Kidney capillary endothelial cell (primary cell): ENCODE measurements at regions not wholly inside any gene's neighbourhood (a gene's known extent, or its start where the extent isn't known, plus 50 kb on each side); places are given as distances from the start of the nearest gene placed in this dataset.

ENCODE experiments used
- DNase-seq: peaks from one replicate; pipeline ENCODE4 v3.0.0-alpha.2; 2018; ENCODE audit warnings: low spot score

DNA sequence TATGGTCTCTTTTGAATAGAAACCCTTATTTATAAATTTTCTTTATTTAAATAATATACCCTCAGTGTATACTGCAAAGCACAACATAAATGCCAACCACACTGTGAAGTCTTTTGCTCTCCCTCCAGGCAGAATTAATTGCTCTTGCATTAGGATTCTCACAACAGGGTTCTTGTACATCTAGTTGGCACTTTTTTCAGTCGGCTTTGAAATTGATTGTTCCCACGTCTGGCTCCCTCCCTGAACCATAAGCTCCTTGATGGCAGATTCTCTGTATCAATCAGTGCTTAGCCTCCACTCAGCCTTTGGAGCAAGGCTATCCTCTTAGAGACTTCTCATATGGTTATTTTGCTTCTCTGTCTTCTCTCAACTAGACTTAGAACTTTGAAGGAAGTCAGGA, 288.0 kb upstream of the POU3F2 start:
- no peak for DNase-seq

DNA sequence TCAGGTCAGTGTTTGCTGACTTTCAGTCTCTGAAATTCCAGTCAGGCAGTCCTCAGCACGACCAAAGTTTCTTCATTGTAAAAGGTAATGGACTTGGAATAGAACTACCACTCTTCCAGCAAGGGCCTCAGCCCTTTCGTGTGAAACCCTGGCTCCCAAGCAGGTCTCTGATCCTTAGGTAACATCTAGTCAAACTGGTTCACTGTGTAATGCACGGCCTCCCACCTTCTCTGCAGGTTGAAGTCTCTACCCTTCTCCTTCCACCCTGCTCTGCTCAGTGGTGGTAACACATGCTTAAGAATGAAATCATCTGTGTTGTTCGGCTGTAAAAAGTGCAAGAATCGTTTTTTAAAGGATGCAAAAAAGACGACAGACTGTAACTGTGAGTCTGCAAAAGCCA, 287.2 kb upstream of the POU3F2 start:
- DNase-seq, result no peak

- DNase-seq, result no peak
These were observed 286.7 kb upstream of the POU3F2 start for GRCh38 chr6:98547634-98548033.

- DNase-seq, result no peak
These were observed 286.1 kb upstream of the POU3F2 start for GRCh38 chr6:98548301-98548700.

- no peak for DNase-seq
These were observed 274.0 kb upstream of the POU3F2 start for GRCh38 chr6:98560418-98560817.

- DNase-seq, result no peak
These were observed 273.5 kb upstream of the POU3F2 start for GRCh38 chr6:98560841-98561240.

- no peak for DNase-seq
These were observed 268.2 kb upstream of the POU3F2 start for GRCh38 chr6:98566126-98566525.

DNA sequence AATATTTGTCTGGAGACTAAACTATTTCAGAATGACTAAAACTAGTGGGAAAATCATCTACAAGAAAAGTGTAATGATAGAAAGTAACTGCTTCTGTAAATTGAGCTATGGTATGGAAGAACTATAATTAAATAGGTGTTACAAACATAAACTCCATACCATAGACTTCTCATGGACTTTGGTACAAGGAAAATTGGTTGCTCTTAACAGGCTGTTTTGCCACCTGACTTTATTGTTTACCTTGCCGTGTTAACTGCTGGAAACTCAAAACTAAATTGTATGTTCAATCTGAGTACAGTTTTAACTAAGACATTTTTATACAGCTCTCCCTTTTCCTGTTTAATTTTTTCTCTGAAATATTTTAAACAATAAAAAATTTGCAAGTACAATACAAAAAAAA, 261.8 kb upstream of the POU3F2 start:
- no peak for DNase-seq

DNA sequence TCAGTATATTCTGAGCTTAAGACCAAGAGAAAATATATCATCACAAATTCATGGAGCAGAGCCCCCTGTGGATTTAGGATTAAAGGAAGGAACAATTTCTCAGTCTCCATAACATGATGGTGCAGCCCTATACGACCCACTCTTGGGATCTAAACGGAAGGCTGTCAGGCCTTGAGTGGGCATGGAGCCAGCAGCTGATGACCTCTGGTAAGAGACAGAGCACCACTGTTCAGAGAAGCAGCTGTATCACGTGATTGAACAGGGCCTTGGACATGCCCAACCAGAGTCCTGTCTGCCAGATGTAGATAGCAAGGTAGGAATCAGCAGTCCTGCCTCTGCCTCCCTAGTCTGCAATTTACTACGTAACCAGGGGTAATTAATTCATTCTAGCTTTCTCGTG, 259.4 kb upstream of the POU3F2 start:
- no peak for DNase-seq

DNA sequence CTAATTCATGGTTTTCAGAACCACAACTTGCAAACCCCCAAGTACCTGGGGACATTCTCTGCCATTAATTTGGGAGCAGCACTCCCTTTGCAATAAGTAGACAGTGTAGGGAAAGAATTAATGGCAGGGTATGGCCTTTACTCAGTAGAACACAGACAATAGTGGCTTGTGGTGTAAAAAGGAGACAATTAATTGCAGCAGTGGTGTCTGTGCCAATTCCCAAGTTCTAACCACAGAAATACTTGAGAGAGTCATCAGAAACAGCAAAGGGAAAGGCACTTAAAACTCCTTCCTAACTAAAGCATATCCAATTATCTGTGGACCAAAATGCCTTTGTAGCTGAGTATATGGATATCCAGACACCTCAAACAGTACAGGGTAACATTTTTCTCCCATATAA, 257.6 kb upstream of the POU3F2 start:
- no peak for DNase-seq

DNA sequence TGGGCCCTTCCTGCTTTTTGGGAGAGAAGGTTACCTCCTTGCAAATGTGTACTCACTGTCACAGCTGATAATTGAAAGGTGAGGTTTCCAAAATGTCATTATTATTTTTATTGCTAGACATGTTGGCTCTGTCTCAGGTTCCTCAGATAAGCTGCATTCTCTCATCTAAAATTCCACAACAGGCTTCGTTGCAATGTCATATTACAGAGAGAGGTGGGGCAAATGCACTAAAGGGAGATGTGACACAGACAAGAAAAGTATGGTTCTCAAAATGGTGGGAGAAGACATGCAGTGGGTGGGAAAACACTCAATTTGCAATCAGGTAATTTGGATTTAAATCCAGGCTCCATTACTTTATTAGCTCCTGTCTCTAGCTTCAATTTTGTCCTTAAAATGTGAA, 256.4 kb upstream of the POU3F2 start:
- DNase-seq, result no peak

GRCh38 chr6:98579079-98579478, 255.3 kb upstream of the POU3F2 start:
- no peak for DNase-seq

DNA sequence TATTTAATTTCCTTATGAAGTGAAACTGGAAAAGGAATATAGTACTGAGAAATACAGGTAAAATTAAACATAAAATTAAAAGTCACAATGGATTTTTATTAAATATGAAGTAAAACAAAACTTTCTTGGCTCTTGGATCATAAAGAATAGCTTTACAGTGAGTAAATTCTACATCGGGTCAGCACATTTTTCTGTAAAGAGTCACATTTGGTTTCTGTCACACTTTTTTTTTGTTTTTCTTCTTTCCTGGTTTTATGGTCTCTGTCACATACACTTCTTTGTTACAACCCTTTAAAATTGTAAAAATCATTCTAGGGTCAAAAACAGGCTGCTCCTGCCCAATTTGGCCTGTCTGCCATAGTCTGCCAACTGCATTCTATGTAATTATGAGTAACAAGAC, 254.4 kb upstream of the POU3F2 start:
- no peak for DNase-seq

DNA sequence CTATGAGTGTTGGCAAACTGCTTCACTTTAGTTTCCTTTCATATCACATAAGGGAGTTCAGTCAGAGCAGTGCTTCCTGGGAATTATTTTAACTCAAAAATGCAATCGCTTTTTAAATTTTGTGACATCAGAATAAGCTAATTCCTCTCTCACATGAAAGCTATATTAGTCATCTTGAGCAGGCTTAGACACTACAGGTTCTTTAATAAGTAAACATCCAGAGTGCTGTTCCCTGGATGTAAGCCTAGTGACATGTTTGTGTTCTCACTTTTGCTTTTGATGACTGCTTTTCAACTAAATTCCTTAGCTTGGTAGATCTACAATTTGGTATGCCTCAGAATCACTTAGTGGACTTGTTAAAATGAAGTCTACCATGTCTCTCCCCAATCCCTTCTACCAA, 252.7 kb upstream of the POU3F2 start:
- no peak for DNase-seq

- DNase-seq, result no peak
These were observed 250.9 kb upstream of the POU3F2 start for GRCh38 chr6:98583506-98583905.

GRCh38 chr6:98586163-98586562, 248.2 kb upstream of the POU3F2 start:
- DNase-seq, result no peak

DNA sequence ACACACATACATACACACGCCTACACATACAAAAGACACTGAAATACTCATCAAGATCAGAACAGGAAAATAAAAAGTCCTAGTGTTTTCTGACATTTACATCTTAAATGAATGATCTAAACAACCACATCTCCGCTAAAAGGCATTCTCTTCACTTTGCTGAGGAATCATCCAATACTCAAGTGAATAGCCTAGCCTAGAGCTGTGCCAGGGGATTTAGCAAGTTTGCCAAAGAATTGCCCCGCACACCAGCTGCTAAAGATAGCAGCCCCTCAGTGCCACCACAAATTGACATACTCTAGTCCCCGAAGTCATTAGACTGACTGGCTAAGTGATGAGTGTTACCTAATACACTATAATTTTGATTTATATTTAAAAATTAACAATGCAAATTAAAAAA, 246.8 kb upstream of the POU3F2 start:
- DNase-seq, result no peak

GRCh38 chr6:98589536-98589935, 244.8 kb upstream of the POU3F2 start:
- DNase-seq, result no peak

- DNase-seq, result no peak
These were observed 244.2 kb upstream of the POU3F2 start for GRCh38 chr6:98590136-98590681.

DNA sequence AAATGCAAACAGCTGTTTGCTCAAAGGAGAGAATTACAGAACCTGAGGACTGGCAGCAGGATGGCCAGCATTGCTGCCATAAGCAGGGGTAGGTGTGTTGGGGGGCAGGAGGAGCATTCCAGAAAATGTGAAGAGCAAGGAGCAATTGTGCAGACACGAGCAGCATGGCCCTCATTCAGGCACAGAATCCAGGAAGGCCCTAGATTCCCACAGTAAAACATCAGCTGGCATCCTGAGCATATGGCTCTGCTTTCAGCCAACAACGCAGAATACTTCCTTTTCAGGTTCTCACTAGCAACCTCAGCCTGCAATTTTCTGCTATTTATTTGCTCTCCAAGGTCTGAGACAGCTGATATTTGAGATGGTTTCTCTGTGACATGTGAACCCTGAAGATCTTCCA, 243.4 kb upstream of the POU3F2 start:
- no peak for DNase-seq

GRCh38 chr6:98593676-98594075, 240.7 kb upstream of the POU3F2 start:
- DNase-seq, result no peak

DNA sequence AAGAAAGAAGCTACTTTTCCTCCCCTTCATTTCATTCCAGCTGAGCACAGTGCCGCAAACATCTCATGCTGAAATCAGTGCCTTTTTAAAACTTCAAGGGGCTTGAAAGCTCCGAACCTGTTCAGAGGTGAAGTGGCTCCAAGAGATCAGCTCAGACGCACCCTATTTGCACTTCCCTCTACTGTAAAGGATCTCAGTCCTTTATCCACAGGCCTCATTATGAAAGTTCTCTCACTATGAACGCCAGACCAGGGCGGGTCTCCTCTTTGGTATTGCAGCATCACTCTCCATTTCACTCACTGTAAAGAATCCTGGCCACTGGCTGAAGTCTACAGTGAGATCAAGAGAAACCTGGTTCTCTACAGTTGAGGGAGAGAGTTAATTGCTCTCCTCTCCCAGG, 232.7 kb upstream of the POU3F2 start:
- no peak for DNase-seq

- DNase-seq, result no peak
These were observed 228.7 kb upstream of the POU3F2 start for GRCh38 chr6:98605705-98606104.

DNA sequence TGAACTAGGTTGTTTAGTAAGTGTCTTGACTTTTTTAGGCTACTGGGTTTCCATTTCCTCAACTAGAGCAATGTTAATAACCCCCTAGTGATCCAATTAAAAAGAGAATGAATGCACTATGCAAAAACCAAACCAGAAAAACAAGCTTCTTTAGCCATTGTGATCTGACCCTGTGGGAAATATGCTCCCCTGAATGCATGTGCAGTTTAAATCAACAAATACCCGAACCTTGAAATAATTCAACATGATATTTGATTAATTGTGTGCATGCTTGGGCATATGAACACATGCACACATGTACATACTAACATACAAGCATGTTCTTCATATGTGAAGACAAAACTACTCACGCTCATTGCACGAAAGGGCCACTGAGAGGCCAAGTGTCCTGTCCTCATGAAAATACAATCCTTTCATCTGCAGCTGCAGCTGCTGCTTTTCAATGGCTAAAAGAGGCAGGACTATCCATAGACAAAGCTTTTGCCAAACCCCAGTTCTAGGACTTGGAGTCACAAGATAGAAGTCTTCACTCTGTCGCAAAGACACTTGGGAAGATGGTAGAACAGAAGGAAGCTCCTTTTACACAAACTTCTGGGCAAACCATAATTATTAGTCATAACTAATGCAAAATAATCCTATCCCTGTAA, 207.1 kb upstream of the POU3F2 start:
- DNase-seq, result no peak

DNA sequence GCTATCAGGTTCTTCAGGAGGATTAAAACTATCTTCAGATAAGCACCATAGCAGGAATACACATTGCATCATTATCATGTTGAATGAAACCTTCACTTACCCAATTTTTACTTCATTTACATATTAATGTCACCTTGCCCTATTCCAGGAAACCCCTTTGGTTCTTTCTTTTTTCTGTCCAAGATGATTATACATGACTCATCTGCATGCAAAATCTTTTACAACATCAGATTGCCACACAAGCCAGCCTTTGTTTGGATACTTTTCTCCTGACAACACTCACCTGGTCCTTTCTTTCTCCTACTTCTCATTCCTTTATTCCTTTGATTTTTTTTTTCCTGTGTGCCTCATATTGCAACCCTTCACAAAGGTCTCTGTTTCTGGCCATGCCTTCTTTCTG, 200.5 kb upstream of the POU3F2 start:
- DNase-seq, result no peak
